Stimulated activated memory B cell treated with anti-CD40 and anti-IgM and Interleukin-4, amounts not matched to agents 10 μg/mL and 1 μg/mL and 100 μg/mL, for 72 hours (primary cell): ENCODE measurements at regions not wholly inside any gene's neighbourhood (a gene's known extent, or its start where the extent isn't known, plus 50 kb on each side); places are given as distances from the start of the nearest gene placed in this dataset.

Source experiments
- ATAC-seq: fragments of 150-1000 bp; cut with Tn5 transposase; 2 replicates; pipeline ENCODE4 v1.10.0; 2021
- H3K27ac Mint-ChIP-seq: one replicate; pipeline ENCODE4 v1.8.0; 2022; ENCODE audit warnings: mild to moderate bottlenecking, mixed read lengths
- H3K27me3 Mint-ChIP-seq: one replicate; pipeline ENCODE4 v1.8.0; 2022; ENCODE audit warnings: mixed read lengths
- H3K36me3 Mint-ChIP-seq: one replicate; pipeline ENCODE4 v1.8.0; 2022; ENCODE audit warnings: mixed read lengths
- H3K4me1 Mint-ChIP-seq: one replicate; pipeline ENCODE4 v1.8.0; 2022; ENCODE audit warnings: mixed read lengths
- H3K4me3 Mint-ChIP-seq: one replicate; pipeline ENCODE4 v1.8.0; 2022; ENCODE audit warnings: mild to moderate bottlenecking, moderate library complexity, mixed read lengths
- H3K9me3 Mint-ChIP-seq: one replicate; pipeline ENCODE4 v1.8.0; 2022; ENCODE audit warnings: mixed read lengths

- no peak for ATAC-seq
- Mint-ChIP-seq H3K27me3 (no peaks in the 10 kb centered on the region), H3K9me3 (no peaks in the 10 kb centered on the region), H3K4me3 (no peak overlapping the region), H3K27ac (no peak overlapping the region), H3K4me1 (no peaks in the 10 kb centered on the region), H3K36me3 (no peaks in the 10 kb centered on the region)
These were observed 249.3 kb upstream of the PFKP start for GRCh38 chr10:2817940-2818636.

- no peak overlapping the region for H3K4me3 Mint-ChIP-seq
- H3K36me3 Mint-ChIP-seq, result no peaks in the 10 kb centered on the region
- no peaks in the 10 kb centered on the region for H3K27me3 Mint-ChIP-seq
- no peak overlapping the region for H3K27ac Mint-ChIP-seq
- H3K9me3 Mint-ChIP-seq, result peaks cover 3% of the 10 kb centered on the region
- no peak for ATAC-seq
- no peaks in the 10 kb centered on the region for H3K4me1 Mint-ChIP-seq
These were observed 253.7 kb upstream of the PFKP start for GRCh38 chr10:2813693-2814092.

GRCh38 chr10:2813286-2813685 lies 254.1 kb upstream of the PFKP start:
- no peak overlapping the region for H3K27ac Mint-ChIP-seq
- ATAC-seq, result no peak
- no peaks in the 10 kb centered on the region for H3K36me3 Mint-ChIP-seq
- peaks cover 3% of the 10 kb centered on the region for H3K9me3 Mint-ChIP-seq
- no peaks in the 10 kb centered on the region for H3K4me1 Mint-ChIP-seq
- H3K4me3 Mint-ChIP-seq, result no peak overlapping the region
- H3K27me3 Mint-ChIP-seq, result no peaks in the 10 kb centered on the region

- no peak overlapping the region for H3K4me3 Mint-ChIP-seq
- H3K36me3 Mint-ChIP-seq, result no peaks in the 10 kb centered on the region
- H3K9me3 Mint-ChIP-seq, result peaks cover 8% of the 10 kb centered on the region
- no peak for ATAC-seq
- H3K27ac Mint-ChIP-seq, result no peak overlapping the region
- H3K27me3 Mint-ChIP-seq, result no peaks in the 10 kb centered on the region
- no peaks in the 10 kb centered on the region for H3K4me1 Mint-ChIP-seq
These were observed 254.7 kb upstream of the PFKP start for GRCh38 chr10:2812631-2813030.

GRCh38 chr10:2800178-2800577 lies 267.2 kb upstream of the PFKP start:
- Mint-ChIP-seq H3K27ac (no peak overlapping the region), H3K4me1 (no peaks in the 10 kb centered on the region), H3K9me3 (peaks cover 6% of the 10 kb centered on the region), H3K36me3 (no peaks in the 10 kb centered on the region), H3K27me3 (peaks cover 10% of the 10 kb centered on the region), H3K4me3 (no peak overlapping the region)
- ATAC-seq, result no peak

- H3K4me3 Mint-ChIP-seq, result no peak overlapping the region
- ATAC-seq, result no peak
- H3K27ac Mint-ChIP-seq, result no peak overlapping the region
- no peaks in the 10 kb centered on the region for H3K4me1 Mint-ChIP-seq
- H3K9me3 Mint-ChIP-seq, result peaks cover 13% of the 10 kb centered on the region
- H3K36me3 Mint-ChIP-seq, result no peaks in the 10 kb centered on the region
- peaks cover 10% of the 10 kb centered on the region for H3K27me3 Mint-ChIP-seq
These were observed 268.9 kb upstream of the PFKP start for GRCh38 chr10:2798336-2799022.

GRCh38 chr10:2791774-2792443 lies 275.4 kb upstream of the PFKP start:
- Mint-ChIP-seq H3K4me3 (no peak overlapping the region), H3K36me3 (no peaks in the 10 kb centered on the region), H3K9me3 (peaks cover 7% of the 10 kb centered on the region), H3K27me3 (no peaks in the 10 kb centered on the region), H3K4me1 (no peaks in the 10 kb centered on the region), H3K27ac (no peak overlapping the region)
- ATAC-seq, result peak; percentile 67

GRCh38 chr10:2790396-2791188 lies 276.8 kb upstream of the PFKP start:
- H3K4me3 Mint-ChIP-seq, result no peak overlapping the region

GRCh38 chr10:2786251-2786650 lies 281.1 kb upstream of the PFKP start:
- no peak overlapping the region for H3K27ac Mint-ChIP-seq
- ATAC-seq, result no peak
- no peaks in the 10 kb centered on the region for H3K36me3 Mint-ChIP-seq
- H3K9me3 Mint-ChIP-seq, result peaks cover 3% of the 10 kb centered on the region
- H3K27me3 Mint-ChIP-seq, result peaks cover 30% of the 10 kb centered on the region
- H3K4me3 Mint-ChIP-seq, result no peak overlapping the region
- no peaks in the 10 kb centered on the region for H3K4me1 Mint-ChIP-seq

More at GRCh38 chr10:2790396-2791188, 276.8 kb upstream of the PFKP start:
- Mint-ChIP-seq H3K27me3 (no peaks in the 10 kb centered on the region), H3K9me3 (peaks cover 7% of the 10 kb centered on the region), H3K27ac (no peak overlapping the region), H3K4me1 (no peaks in the 10 kb centered on the region), H3K36me3 (no peaks in the 10 kb centered on the region)
- ATAC-seq, result no peak

- Mint-ChIP-seq H3K4me1 (no peaks in the 10 kb centered on the region), H3K9me3 (peaks cover 6% of the 10 kb centered on the region), H3K36me3 (no peaks in the 10 kb centered on the region), H3K27me3 (peaks cover 30% of the 10 kb centered on the region), H3K27ac (no peak overlapping the region), H3K4me3 (no peak overlapping the region)
- no peak for ATAC-seq
These were observed 282.6 kb upstream of the PFKP start for GRCh38 chr10:2784766-2785165.

- Mint-ChIP-seq H3K27ac (no peak overlapping the region), H3K36me3 (no peaks in the 10 kb centered on the region), H3K4me3 (no peak overlapping the region), H3K9me3 (peaks cover 6% of the 10 kb centered on the region), H3K4me1 (no peaks in the 10 kb centered on the region), H3K27me3 (peaks cover 30% of the 10 kb centered on the region)
- ATAC-seq, result no peak
These were observed 284.4 kb upstream of the PFKP start for GRCh38 chr10:2782950-2783349.

- no peak for ATAC-seq
- Mint-ChIP-seq H3K9me3 (peaks cover 6% of the 10 kb centered on the region), H3K36me3 (no peaks in the 10 kb centered on the region), H3K27me3 (peaks cover 30% of the 10 kb centered on the region), H3K27ac (no peak overlapping the region), H3K4me1 (no peaks in the 10 kb centered on the region), H3K4me3 (no peak overlapping the region)
These were observed 285.1 kb upstream of the PFKP start for GRCh38 chr10:2782265-2782664.

- Mint-ChIP-seq H3K4me3 (no peak overlapping the region), H3K36me3 (no peaks in the 10 kb centered on the region), H3K27ac (no peak overlapping the region), H3K27me3 (peaks cover 23% of the 10 kb centered on the region), H3K9me3 (peaks cover 6% of the 10 kb centered on the region), H3K4me1 (no peaks in the 10 kb centered on the region)
- no peak for ATAC-seq
These were observed 289.5 kb upstream of the PFKP start for GRCh38 chr10:2777666-2778355.

- Mint-ChIP-seq H3K4me1 (no peaks in the 10 kb centered on the region), H3K4me3 (no peak overlapping the region), H3K9me3 (peaks cover 3% of the 10 kb centered on the region), H3K27ac (no peak overlapping the region), H3K36me3 (no peaks in the 10 kb centered on the region), H3K27me3 (peaks cover 8% of the 10 kb centered on the region)
- no peak for ATAC-seq
These were observed 294.3 kb upstream of the PFKP start for GRCh38 chr10:2772816-2773631.
